Mucosa of rectum (tissue), 2 donors: ENCODE measurements at regions not wholly inside any gene's neighbourhood (a gene's known extent, or its start where the extent isn't known, plus 50 kb on each side); places are given as distances from the start of the nearest gene placed in this dataset.
"Not testable (repeated sequence)": the region's sequence is repeated elsewhere in the genome, so short reads cannot be mapped to it uniquely, and the experiment has no call there.

Experiments used
- H3K27ac ChIP-seq, 2 donors: one replicate each; pipeline ENCODE4 v1.7.0; 2013; ENCODE audit warnings: inconsistent platforms in 2 of 2, low read depth in 2 of 2, low read length in 2 of 2
- H3K27me3 ChIP-seq, 2 donors: one replicate each; pipeline ENCODE4 v1.7.0; 2013; ENCODE audit warnings: low read length in 2 of 2; ENCODE audit not compliant: control insufficient read depth in 2 of 2, insufficient read depth in 2 of 2
- H3K36me3 ChIP-seq, 2 donors: one replicate each; pipeline ENCODE4 v1.7.0; 2013; ENCODE audit warnings: low read length in 2 of 2; ENCODE audit not compliant: control insufficient read depth in 2 of 2, insufficient read depth in 2 of 2
- H3K4me1 ChIP-seq, 2 donors: one replicate each; pipeline ENCODE4 v1.7.0; 2013; ENCODE audit warnings: low read length in 2 of 2, mild to moderate bottlenecking in 1 of 2; ENCODE audit not compliant: control insufficient read depth in 2 of 2, insufficient read depth in 2 of 2
- H3K4me3 ChIP-seq, 2 donors: one replicate each; pipeline ENCODE4 v1.7.0; 2013; ENCODE audit warnings: low read length in 2 of 2
- H3K9ac ChIP-seq, 2 donors: one replicate each; pipeline ENCODE4 v1.7.0; 2013; ENCODE audit warnings: low read length in 2 of 2, low read depth in 1 of 2, mild to moderate bottlenecking in 1 of 2
- H3K9me3 ChIP-seq, 2 donors: one replicate each; pipeline ENCODE4 v1.7.0; 2013; ENCODE audit warnings: low read length in 2 of 2; ENCODE audit not compliant: control insufficient read depth in 2 of 2
- donor health status: healthy.
- donor health status: Normal muscosa, but diverticular disease.

GRCh38 chr6:4725136-4725760 lies 51.0 kb upstream of the CDYL start:
- not testable (repeated sequence) for H3K27me3 ChIP-seq, H3K27ac ChIP-seq, H3K9me3 ChIP-seq, H3K4me3 ChIP-seq, H3K9ac ChIP-seq, H3K4me1 ChIP-seq, H3K36me3 ChIP-seq

GRCh38 chr6:4724727-4725126 lies 51.5 kb upstream of the CDYL start:
- not testable (repeated sequence) for H3K4me3 ChIP-seq, H3K9me3 ChIP-seq, H3K4me1 ChIP-seq, H3K27me3 ChIP-seq, H3K27ac ChIP-seq, H3K9ac ChIP-seq, H3K36me3 ChIP-seq

GRCh38 chr6:4723383-4723782 lies 52.8 kb upstream of the CDYL start:
- Histone ChIP-seq H3K27me3 (no peaks in the 10 kb centered on the region), H3K36me3 (no peaks in the 10 kb centered on the region), H3K4me1 (peaks cover 3 to 8% of the 10 kb centered on the region in 2 donors), H3K27ac (no peak overlapping the region), H3K9ac (no peak overlapping the region), H3K9me3 (no peaks in the 10 kb centered on the region), H3K4me3 (no peak overlapping the region)

GRCh38 chr6:4721368-4721767 lies 54.8 kb upstream of the CDYL start:
- not testable (repeated sequence) for H3K9ac ChIP-seq, H3K4me1 ChIP-seq, H3K27ac ChIP-seq, H3K4me3 ChIP-seq, H3K27me3 ChIP-seq, H3K9me3 ChIP-seq, H3K36me3 ChIP-seq

GRCh38 chr6:4719491-4719890 lies 56.7 kb upstream of the CDYL start:
- H3K4me3 ChIP-seq: no peak overlapping the region
- no peak overlapping the region for H3K9ac ChIP-seq
- peaks cover 0 to 2% of the 10 kb centered on the region in 2 donors for H3K27me3 ChIP-seq
- no peaks in the 10 kb centered on the region for H3K36me3 ChIP-seq
- no peaks in the 10 kb centered on the region for H3K9me3 ChIP-seq
- H3K27ac ChIP-seq: no peak overlapping the region
- H3K4me1 ChIP-seq: no peaks in the 10 kb centered on the region

GRCh38 chr6:4717856-4718255 lies 58.3 kb upstream of the CDYL start:
- Histone ChIP-seq H3K4me1 (no peaks in the 10 kb centered on the region), H3K4me3 (no peak overlapping the region)

GRCh38 chr6:4717124-4717523 lies 59.1 kb upstream of the CDYL start:
- Histone ChIP-seq H3K36me3 (no peaks in the 10 kb centered on the region), H3K27ac (no peak overlapping the region), H3K27me3 (peaks cover 0 to 2% of the 10 kb centered on the region in 2 donors), H3K4me1 (no peaks in the 10 kb centered on the region), H3K4me3 (no peak overlapping the region), H3K9me3 (no peaks in the 10 kb centered on the region), H3K9ac (no peak overlapping the region)

More at GRCh38 chr6:4717856-4718255, 58.3 kb upstream of the CDYL start:
- Histone ChIP-seq H3K27ac (no peak overlapping the region), H3K36me3 (no peaks in the 10 kb centered on the region), H3K9me3 (no peaks in the 10 kb centered on the region), H3K27me3 (peaks cover 0 to 2% of the 10 kb centered on the region in 2 donors), H3K9ac (no peak overlapping the region)

GRCh38 chr6:4714961-4715501 lies 61.2 kb upstream of the CDYL start:
- H3K36me3 ChIP-seq: no peaks in the 10 kb centered on the region
- H3K9ac ChIP-seq: no peak overlapping the region
- peaks cover 0 to 2% of the 10 kb centered on the region in 2 donors for H3K27me3 ChIP-seq
- H3K4me1 ChIP-seq: no peaks in the 10 kb centered on the region
- no peaks in the 10 kb centered on the region for H3K9me3 ChIP-seq
- no peak overlapping the region for H3K27ac ChIP-seq
- no peak overlapping the region for H3K4me3 ChIP-seq

GRCh38 chr6:4712291-4712690 lies 63.9 kb upstream of the CDYL start:
- no peaks in the 10 kb centered on the region for H3K36me3 ChIP-seq
- no peak overlapping the region for H3K27ac ChIP-seq
- no peaks in the 10 kb centered on the region for H3K9me3 ChIP-seq
- H3K4me3 ChIP-seq: no peak overlapping the region
- no peak overlapping the region for H3K9ac ChIP-seq
- H3K27me3 ChIP-seq: peaks cover 0 to 2% of the 10 kb centered on the region in 2 donors
- no peaks in the 10 kb centered on the region for H3K4me1 ChIP-seq

- Histone ChIP-seq H3K27me3 (no peaks in the 10 kb centered on the region), H3K36me3 (no peaks in the 10 kb centered on the region), H3K4me3 (no peak overlapping the region), H3K9ac (no peak overlapping the region), H3K4me1 (no peaks in the 10 kb centered on the region), H3K9me3 (no peaks in the 10 kb centered on the region), H3K27ac (no peak overlapping the region)
Observed at GRCh38 chr6:4707011-4707410, 69.2 kb upstream of the CDYL start.
